Activated CD8-positive, alpha-beta memory T cell treated with anti-CD3 and anti-CD28 coated beads, Interleukin-2, amount 50 U/mL, for 1 hour (primary cell): ENCODE measurements at regions not wholly inside any gene's neighbourhood (a gene's known extent, or its start where the extent isn't known, plus 50 kb on each side); places are given as distances from the start of the nearest gene placed in this dataset.
"Not testable (repeated sequence)": the region's sequence is repeated elsewhere in the genome, so short reads cannot be mapped to it uniquely, and the experiment has no call there.

Source experiments
- DNase-seq: peaks from one replicate; pipeline ENCODE4 v3.0.0-alpha.2; 2020; ENCODE audit errors: extremely low read depth

DNA sequence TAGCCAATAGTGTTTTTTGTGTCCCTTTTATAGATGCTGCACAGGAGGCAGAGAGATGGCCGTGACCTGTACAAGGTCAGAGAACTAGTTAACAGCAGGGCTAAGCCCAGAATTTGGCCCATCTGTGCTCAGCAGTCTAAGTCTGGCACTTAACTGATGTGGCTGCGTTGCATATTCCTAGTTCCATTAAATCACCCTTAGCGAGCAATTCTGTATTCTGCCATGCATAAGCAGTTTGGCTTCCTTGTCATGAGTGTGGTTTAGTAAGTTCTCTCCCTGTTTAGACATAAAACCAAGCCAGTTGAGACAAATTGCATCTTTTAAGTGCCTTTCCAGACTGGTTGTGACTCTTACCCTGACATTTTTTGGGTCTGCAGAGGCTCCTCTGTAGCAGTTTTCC is 230.6 kb upstream of the TENM4 start:
- no peak for DNase-seq

DNA sequence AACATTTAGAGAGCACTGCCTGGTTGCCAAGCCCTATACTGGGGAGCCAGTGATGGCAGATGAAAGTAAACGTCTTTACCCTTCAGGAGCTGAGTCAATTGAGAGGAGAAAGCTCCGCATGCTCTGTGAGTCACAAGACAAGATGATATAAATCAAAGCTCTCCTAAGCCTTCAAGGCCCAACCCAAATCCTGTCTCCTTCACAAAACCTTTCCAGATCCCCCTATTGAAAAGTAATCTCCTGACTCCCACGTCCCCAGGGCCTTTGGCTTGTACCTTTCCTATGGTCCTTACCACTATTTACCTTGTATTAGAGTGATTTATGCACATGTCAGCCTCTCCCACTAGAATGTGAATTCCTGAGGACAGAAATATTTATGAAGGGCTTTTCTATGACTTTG is 230.1 kb upstream of the TENM4 start:
- DNase-seq, result no peak

DNA sequence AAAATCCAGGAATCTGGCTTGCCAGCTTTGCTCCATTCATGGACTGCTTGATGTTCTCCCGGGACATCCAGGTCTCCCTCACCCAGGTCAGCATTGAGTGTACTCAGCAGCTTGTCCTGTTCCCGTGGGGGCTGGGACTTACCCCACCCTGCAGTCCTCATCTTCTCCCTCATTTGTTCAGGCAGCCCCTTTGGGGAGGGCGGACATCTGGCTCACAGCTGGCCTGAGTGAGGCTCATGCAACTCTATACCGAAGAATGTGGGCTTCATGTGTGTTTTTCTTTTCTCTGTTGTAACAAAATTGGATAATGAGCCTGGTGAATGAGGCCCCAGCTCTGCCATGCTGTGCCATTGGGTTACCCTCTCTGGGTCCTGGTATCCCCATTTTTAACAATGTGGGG is 227.7 kb upstream of the TENM4 start:
- no peak for DNase-seq

DNA sequence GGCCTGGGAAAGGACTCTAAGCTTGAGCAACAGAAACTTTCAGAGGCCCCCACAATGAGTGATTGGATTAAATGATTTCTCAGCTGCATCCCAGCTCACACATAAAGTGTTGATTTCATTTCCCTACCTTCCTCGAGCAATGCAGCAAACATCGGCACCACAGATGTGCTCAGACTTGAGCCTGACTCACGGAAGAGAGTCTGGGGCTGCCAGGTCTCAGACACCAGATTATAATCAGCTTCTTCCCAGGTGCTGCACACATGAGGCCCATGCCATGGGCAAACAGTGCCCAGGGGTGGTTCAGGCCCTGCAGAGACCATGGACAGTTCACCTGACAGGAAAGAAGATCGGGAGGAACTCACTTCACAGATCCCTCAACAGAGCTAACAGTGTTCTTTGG is 226.6 kb upstream of the TENM4 start:
- DNase-seq, result no peak

DNA sequence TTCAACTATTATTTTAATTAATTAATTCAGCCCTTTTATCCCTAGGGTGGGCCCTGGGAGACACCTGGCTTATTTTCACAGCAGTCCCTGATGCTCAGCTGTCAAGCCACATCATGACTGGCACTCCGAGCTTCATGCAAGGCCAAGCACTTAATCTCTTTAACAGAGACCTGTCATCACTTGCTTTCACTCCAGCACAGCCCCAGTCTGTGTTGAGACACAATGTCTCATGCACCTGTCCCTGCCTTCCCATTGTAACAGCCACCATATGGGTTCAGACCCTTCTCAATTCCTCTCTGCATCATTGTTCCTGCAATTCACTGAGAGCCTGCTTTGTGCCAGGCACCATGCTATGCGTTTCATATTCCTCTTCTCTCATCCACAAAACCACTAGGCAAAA is 222.2 kb upstream of the TENM4 start:
- DNase-seq, result no peak

DNA sequence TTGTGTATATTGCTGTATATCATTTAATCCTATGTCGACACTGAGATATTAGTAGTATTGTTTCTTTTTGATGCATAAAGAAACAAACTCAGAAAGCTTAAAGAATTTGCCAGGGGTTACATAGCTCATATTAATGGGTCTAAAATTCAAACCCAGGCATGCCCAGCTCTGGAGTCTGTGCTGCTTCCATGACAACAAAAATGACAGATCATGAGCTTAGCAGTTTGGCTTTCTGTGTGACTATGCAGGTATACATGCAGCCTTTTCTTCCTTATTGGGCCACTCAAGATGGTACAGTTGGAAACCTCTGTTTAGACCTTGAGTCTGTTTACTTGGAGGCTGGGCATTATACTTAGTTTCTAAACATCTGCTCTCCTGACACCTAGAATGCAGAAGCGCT is 220.5 kb upstream of the TENM4 start:
- no peak for DNase-seq

DNA sequence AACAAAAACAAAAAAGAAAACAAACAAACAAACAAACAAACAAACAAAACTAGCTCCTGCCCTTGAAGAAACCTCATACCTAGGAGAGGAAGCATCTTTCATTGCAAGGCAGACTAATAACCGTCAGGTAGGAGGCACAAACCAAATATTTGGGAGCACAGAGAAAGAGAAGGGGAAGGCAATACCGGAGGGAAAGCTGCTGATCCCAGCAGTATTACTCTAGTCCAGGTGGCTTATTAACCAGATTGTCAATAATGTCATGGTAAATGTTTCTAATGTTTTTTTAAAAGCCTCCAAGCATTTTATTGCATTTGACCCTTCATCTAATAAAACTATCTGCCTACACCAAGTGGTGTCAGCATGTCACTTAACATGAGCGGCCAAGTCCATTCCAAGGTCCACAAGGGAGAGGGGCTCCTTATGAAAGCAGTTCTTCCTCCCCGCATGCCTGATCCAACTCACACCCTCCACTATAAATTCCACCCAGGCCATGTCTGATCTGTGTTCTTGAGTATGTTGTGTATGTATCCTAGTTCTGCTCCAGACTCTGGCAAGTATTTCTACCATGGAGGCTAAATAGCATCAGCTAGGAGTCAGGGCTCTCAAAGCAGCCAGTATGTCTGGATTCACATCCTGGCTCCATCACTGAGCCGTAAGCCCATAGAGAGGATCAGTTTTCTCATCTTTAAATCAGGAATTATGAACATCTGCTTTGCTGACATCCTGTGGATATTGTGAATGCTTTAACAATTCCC is 208.1 kb upstream of the TENM4 start:
- DNase-seq, result no peak

DNA sequence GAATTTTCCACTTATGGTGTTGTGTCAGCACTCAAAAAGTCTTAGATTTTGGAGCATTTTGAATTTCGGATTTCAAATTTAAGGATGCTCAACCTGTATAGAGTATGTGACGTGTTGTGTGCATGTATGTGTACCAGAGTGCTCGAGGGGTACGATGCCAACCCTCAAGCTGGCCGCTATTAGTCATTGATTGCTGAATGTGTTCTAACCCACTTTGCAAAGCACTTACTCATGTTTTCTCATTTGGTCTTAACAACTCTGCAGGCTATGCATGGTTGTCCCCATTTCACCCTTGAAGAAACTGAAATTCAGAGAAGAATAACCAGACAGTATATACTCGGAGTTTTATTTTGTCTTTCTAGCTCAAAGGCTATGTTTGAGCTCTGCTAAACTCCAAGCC is 196.4 kb upstream of the TENM4 start:
- DNase-seq, result no peak

DNA sequence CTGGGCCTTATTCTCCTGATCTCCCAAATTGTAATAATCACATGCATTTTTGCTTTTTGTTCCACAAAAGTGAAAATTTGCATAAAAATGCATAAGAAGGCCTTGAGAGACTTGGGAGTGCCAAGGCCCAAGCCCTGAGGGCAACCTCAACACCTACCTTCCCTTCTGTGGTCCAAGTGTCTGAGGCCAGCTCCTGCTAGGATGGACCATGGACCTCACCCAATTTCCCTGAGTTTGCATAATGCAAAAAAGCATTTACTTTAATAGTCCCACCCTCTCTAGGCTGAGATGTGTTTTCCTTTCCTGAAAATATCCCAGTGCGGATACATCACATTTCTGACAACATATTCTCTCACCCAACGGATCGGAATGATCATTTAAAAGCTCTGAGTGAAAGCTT is 194.1 kb upstream of the TENM4 start:
- DNase-seq, result no peak

DNA sequence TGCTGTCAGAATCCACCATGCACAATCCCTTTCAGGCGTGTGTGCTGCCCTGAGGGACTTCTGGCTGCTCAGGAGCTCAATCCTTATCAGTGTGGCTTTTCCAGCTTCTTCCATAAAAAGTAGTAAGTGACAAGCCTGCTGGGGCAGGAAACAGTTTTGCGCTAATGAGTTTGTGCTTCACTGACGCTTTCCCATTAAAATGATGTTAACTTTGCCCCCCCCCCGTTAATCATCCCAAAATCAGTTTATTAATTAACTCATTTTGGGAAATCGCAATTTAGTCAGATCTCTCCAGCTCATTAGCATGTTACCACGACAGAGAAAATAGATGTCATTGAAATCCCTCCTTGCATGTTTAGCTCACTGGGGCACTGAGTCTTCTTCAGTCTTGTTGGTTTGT is 186.5 kb upstream of the TENM4 start:
- no peak for DNase-seq

DNA sequence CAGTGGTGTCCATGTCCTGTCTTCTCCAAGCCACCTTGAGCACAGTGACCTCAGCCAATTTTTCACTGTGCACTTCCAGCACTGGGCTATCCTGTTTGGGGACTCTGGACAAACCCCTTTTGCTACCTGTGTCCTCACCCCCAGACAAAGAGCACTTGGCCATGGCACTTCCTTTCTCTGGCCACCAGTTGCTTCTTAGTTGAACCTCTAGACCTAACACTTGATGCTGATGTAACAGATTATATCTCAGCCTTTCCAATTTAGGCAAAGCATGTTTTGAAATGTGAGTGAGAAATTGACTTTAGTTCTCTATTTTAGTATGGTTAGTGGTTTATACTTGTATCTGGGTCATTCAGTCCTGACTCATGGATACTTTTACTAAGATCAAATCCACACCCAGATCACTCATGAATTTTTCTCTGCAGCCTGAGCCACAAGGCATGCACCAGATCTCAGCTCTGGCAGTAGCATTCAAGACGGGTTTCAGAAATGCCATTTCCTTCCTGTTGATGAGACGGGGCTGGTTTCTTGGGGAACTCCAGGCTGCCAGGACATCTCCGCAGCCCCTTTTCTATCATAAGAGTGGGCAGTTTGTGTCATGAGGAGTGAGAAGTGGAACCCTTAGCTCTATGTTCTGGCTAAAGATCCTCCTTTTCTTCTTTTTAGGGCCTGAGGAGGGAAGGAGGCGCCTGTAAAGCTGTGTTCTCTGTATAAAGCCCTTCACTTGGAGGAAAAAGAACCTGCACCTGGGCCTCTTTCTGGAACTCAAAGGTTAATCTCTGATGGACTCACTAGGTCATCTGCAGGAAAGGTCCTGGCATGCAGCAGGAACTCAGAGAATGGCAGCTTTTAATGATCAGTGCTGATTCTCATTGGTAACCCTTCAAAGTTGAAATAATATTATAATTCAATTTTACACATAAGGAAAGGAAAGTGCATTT is 185.6 kb upstream of the TENM4 start:
- no peak for DNase-seq

DNA sequence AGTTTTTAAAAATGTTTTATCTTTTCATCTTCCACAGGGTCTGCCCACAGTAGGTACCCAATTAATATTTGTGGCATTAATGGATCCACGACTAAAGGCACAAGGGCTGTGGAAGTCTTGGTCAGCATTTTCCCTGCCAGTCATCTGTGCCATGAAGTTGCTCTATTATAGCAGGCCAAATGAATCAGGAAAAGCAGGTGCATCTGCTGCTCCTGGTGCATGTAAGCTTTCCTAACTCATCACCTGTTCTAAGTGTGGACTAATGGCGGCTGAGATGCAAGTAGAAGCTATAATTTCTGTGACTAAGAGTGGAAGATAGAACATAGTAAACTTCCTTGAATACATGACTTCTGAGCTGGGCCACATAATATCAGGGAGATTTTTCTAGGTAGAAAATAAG is 182.5 kb upstream of the TENM4 start:
- no peak for DNase-seq

DNA sequence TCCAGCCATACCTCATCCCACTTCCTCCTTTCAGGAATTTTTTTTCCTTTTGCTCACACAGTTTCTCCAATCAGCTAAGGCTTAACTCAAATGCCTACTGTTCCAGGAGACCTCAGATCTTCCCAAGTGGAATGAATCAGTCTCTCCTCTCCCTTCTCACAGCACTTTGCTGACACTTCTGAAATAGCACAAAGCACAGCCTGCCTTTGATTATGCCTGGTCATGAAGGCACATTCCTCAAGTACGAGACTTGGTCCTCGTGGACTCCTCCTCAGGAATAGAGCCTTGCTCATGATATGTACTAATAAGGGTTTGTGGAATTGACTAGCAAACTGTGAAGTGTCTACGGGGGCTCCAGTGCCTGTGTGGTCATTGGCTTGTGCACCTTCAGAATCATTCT is 176.7 kb upstream of the TENM4 start:
- DNase-seq, result no peak

DNA sequence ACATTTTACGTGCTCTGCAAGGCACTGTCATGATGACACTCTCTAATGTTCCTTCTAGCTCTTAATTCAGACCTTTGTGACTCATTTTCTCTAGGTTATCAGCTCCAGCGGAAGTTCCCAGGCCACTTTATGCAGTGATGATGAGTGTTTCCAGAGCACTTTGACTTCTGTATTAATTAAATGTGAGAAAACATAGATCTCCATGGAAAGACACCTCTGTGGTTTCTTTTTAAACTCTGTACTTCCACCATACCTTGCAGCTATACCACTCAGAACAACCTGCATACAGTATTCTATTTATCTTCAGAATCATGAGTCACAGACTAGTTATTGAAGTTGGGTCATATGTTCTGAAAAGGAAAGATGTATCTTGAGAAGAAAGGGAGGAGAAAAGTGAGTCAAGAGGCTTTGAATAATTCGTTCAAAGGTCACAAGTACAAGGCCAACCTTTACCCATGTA is 175.6 kb upstream of the TENM4 start:
- no peak for DNase-seq

DNA sequence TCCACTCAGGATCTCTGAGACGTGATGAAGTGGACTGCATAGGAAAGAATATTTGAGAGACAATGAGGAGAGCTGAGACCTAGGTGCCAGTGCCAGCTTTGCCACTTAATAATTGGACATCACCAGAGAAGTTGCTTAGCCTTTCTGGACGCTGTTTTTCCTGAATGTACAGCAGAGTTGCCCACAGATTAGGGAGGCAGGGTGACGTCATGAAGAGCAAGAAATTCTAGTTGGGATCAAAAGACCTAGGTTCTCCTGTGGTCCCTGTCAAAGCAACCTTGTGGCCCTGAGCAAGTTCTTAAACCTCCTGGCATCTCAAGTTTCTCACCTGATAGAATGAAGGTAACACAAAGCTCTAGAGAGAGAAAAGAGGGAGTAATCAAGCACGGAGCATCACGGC is 174.6 kb upstream of the TENM4 start:
- DNase-seq, result no peak

DNA sequence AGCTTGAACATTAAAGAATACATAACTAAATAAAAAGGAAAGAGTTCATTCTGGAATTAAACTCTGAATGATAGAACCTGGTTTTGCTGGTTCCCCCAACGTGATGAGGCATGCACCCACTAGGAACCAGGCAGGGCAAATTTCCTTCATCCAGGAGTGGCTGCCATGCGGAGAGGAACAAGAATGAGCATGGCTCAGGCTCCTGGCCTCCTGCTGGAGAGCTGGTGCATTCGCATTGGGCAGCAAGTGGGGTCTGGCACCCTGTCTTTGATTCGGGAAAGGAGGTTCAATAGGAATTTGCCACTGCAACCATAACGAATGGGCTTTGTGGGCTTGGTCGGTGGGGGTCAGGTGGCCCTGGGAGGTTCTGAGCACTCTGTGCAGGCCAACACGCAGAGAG is 169.8 kb upstream of the TENM4 start:
- DNase-seq, result no peak

DNA sequence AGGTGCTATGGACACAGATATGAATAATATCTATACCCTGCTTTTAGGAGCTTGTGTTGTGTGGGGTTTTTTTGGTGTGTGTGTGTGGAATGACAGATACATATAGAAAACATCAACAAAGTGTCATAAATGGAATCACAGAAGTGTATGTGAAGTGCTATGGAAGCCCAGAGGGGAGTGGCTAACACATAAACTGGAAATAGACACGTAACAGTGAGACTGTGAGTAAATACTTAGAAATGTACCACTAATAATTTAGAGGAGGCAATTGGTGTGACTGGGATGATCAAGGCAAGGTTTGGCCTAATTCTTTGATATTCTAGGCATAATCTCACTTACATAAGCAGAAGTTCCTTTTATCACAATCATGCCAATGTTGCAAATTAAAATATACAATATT is 169.3 kb upstream of the TENM4 start:
- DNase-seq, result no peak

DNA sequence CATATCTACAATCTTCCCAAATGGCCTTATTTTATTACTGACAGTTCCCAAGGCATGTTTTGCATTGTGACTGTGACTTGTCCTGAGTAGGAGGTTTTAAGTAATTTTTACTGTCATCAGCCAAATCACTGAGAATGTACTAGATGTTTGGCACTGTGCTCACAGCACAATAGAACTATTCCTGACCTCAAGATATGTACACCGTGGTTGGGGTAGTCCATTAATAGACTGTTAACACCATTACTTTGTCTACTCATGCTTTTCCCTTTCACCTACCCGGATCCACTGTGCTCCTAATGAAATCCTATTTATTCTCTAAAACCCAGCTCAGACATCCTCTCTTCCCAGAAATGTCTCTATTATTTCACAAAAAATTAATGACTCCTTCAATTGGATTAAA is 168.7 kb upstream of the TENM4 start:
- DNase-seq, result no peak

DNA sequence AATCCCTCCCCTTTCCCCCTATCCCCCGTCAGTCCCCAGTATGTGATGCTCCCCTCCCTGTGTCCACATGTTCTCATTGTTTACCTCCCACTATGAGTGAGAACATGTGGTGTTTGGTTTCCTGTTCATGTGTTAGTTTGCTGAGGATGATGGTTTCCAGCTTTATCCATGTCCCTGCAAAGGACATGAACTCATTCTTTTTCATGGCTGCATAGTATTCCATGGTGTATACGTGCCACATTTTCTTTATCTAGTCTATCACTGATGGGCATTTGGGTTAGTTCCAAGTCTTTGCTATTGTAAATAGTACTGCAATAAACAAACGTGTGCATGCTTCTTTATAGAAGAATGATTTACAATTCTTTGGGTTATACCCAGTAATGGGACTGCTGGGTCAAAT is 165.6 kb upstream of the TENM4 start:
- not testable (repeated sequence) for DNase-seq

DNA sequence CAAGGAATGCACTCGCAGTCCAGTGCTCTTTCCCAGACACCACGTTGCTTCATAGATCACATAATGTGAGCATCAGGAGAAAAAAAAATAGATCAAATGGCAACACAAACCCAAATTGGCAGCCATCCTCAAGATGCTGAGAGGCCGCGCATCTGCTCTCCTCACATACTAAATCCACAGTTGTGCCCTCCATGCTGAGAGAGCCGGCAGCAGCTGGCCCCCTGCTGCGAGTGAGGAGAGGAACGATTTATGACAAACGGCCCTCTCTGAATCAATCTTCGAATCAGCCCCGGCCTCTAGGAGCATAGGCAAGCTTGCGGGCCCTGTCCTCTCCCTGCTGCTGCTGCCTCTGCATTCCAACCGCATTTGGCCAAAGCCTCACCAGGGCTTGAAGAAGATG is 159.9 kb upstream of the TENM4 start:
- no peak for DNase-seq

DNA sequence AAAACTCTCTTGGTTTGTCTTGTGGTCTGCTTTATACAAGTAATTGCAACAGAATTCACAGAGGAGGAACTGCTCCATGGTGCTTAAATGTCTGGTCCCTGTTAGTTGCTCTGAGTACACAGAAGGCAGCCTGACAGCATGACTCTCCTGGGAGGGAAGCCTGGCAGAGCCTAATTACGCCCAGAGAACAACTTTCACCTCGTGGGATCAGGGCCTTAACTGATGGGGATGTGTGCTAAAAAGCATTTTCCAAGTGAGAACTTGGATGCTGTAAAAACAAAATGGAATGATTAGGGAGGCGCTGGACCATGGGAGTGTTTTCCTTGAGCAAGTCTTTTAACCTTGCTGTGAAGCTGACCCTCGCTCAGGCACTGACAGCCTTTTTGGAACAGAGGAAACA is 154.0 kb upstream of the TENM4 start:
- no peak for DNase-seq

DNA sequence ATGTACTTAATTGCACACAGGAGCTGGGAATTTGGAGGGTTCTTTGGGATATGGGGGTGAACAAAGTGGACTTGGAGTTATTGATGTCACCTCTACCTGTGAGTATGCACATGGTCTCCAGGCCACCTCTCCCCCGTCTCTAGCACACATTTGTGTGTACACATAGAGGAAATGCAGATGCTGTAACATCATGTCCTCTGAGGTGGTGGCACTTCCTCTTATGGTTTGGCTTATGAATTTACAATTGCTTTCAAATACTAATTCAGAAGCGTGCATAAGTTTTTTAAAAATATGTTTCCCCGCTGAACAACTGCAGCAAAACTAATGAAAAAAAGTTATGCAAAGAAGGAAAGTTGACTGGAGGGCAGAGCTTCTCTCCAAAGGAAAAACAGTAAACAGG is 152.0 kb upstream of the TENM4 start:
- DNase-seq, result no peak

DNA sequence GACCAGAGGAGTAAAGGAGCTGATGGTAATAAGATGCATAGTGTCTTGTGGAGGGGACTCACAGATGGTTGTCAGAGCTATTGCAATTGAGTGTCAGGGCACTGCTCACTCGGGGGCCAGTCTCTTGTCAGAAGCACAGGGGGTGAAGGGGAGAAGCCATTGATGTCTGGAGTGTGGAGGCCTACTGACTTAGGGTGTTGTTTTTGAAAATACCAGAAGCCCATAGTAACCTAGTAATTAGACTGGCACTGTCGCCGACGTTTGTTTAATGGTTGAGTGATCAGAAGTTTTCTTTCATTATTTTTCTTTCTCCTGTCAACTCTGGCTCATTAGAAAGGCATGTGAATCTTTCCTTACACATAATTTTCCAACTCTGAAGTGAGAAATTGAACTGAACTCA is 151.6 kb upstream of the TENM4 start:
- no peak for DNase-seq
